ENCODE measurements at regions not wholly inside any gene's neighbourhood (a gene's known extent, or its start where the extent isn't known, plus 50 kb on each side); places are given as distances from the start of the nearest gene placed in this dataset.
A peak's percentile ranks its signal among the peaks of the same experiment; 100 is the strongest.

DNA sequence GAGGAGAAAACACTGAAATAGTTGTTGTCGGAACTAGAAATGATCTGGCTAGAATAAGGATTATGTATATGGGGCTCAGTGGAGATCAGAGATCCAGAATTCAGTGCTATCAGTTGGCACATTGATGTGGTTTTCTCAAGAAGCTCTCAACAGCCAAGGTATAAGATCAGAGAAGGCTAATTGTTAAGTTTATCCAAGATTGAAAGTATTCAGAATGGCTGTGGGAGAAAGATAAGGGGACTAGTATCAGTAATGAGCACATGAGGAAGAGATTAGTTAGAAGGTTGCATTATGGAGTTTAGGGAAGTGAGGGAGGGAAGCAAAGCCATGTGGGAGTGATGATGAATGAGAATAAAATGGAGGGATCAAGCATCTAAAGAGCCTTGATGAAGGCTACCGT lies 128.1 kb upstream of the MIS18BP1 start:
- H3K4me3 ChIP-seq (ENCODE audit: control insufficient read depth, low read depth, low read length): no peak overlapping the region
- no peak for TF ChIP-seq CTCF (conservative IDR thresholded peaks at IDR 0.05; ENCODE audit: control insufficient read depth, insufficient read depth, low read depth, low read length)
- DNase-seq (ENCODE audit: low read depth): no peak

GRCh38 chr14:45377166-45377565 lies 124.2 kb upstream of the MIS18BP1 start:
- no peak for TF ChIP-seq CTCF (conservative IDR thresholded peaks at IDR 0.05; ENCODE audit: control insufficient read depth, insufficient read depth, low read depth, low read length)
- no peak overlapping the region for H3K4me3 ChIP-seq (ENCODE audit: control insufficient read depth, low read depth, low read length)
- no peak for DNase-seq (ENCODE audit: low read depth)

DNA sequence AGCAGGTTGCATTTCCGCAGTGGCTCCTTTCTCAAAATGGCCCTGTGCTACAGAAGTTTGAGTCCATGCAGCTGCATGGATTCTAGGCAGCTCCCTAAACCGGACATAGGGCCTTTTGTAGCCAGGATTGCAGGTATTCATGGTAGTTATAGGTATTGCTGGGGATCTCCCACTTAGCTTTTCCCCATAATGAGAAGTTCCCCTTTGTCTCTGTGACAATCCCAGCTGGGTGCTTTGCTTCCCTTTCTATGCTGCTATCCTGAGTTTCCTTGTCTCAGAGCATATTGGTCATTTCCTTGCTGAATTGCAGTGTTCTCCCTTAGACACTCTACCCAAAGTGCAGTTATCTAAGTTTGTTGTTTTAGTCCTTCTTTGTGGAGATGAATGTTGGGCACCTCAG lies 120.9 kb upstream of the MIS18BP1 start:
- no peak overlapping the region for H3K4me3 ChIP-seq (ENCODE audit: control insufficient read depth, low read depth, low read length)
- TF ChIP-seq CTCF (conservative IDR thresholded peaks at IDR 0.05; ENCODE audit: control insufficient read depth, insufficient read depth, low read depth, low read length): no peak
- DNase-seq (ENCODE audit: low read depth): no peak

DNA sequence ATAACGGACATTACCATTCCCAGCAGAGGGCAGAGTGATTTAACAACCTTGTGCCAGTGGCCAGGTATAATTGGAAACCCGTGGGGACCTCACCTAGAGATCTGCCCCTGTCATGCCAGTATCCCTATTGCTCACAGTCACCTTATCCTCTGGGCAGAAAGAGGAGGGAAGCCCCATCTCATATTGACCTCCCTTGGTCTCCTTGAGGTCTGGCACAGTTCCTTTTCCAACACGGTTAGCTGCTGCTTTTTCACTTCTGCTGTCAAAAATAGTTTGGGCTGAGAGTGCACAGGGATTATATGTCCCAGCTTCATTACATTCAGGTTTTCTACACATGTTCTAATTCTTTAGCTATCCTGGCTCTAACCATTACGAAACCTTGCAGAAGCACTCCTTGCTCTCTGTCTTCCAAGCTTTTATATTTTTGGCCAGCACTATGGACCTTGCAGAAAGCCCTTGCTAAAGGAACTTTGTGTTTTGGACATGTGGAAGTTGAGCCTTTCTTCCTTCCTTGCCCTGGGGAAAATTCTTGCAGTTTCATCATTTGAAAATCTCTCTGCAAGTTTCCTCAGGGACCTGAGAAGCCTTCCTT lies 111.7 kb upstream of the MIS18BP1 start:
- no peak for TF ChIP-seq CTCF (conservative IDR thresholded peaks at IDR 0.05; ENCODE audit: control insufficient read depth, insufficient read depth, low read depth, low read length)
- no peak for DNase-seq (ENCODE audit: low read depth)
- no peak overlapping the region for H3K4me3 ChIP-seq (ENCODE audit: control insufficient read depth, low read depth, low read length)

DNA sequence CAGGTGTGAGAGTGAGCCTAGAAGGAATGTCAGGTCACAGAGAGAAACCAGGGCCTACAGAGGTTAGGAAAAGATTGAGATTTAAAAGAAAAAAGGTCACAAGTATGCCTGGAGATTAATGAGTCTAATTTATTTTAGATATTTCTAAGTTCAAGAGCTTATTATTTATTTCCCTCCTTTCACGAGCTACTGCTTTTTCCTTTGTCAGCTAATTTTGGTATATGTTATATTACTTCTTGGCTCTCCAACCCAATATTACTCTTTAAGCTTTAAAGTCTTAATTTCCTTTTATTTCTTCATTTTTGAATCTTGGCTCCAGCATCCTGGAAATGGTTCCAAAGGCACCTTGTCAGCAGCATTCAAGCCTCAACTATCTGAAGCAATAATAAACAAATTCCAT lies 109.5 kb upstream of the MIS18BP1 start:
- no peak overlapping the region for H3K4me3 ChIP-seq (ENCODE audit: control insufficient read depth, low read depth, low read length)
- TF ChIP-seq CTCF (conservative IDR thresholded peaks at IDR 0.05; ENCODE audit: control insufficient read depth, insufficient read depth, low read depth, low read length): no peak
- DNase-seq (ENCODE audit: low read depth): no peak

DNA sequence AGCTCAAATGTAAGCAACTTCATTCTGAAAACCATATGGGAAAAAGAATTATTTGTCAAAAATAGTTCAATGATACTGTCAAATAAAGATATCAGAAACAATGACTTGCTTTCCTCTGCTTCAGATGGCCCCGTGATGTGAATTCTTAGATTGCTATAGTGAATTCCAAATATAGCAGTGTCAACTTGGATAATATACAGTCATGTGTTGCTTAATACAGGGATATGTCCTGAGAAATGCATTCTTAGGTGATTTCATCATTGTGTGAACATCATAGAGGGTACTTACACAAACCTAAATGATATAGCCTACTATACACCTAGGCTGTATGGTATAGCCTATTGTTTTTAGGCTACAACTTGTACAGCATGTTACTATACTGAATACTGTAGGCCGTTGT lies 108.7 kb upstream of the MIS18BP1 start:
- TF ChIP-seq CTCF (conservative IDR thresholded peaks at IDR 0.05; ENCODE audit: control insufficient read depth, insufficient read depth, low read depth, low read length): no peak
- DNase-seq (ENCODE audit: low read depth): no peak
- no peak overlapping the region for H3K4me3 ChIP-seq (ENCODE audit: control insufficient read depth, low read depth, low read length)

- no peak overlapping the region for H3K4me3 ChIP-seq (ENCODE audit: control insufficient read depth, low read depth, low read length)
- no peak for TF ChIP-seq CTCF (conservative IDR thresholded peaks at IDR 0.05; ENCODE audit: control insufficient read depth, insufficient read depth, low read depth, low read length)
- peak; percentile 19 for DNase-seq (ENCODE audit: low read depth)
Measured at GRCh38 chr14:45359746-45360145, 106.7 kb upstream of the MIS18BP1 start.

All from fibroblast of mammary gland (primary cell).